HCT116 (cell line): ENCODE measurements at regions not wholly inside any gene's neighbourhood (a gene's known extent, or its start where the extent isn't known, plus 50 kb on each side); places are given as distances from the start of the nearest gene placed in this dataset.

Source experiments
- CEBPB ChIP-seq: IDR thresholded peaks from 2 replicates; pipeline ENCODE4 v1.6.1; 2012; ENCODE audit warnings: low read depth
- CTCF ChIP-seq, 3 experiments: fragments of 200-600 bp in 1 of 3; sonication (generic) in 1 of 3; IDR thresholded peaks in 2 of 3; conservative IDR thresholded peaks in 1 of 3; 2 replicates each; pipeline ENCODE4 v1.5.1; 2012 to 2017; ENCODE audit warnings: low read depth in 2 of 3, low read length in 2 of 3, antibody characterized with exemption in 1 of 3, borderline replicate concordance in 1 of 3, control low read depth in 1 of 3, mild to moderate bottlenecking in 1 of 3, mixed read lengths in 1 of 3, mixed run types in 1 of 3, moderate library complexity in 1 of 3; ENCODE audit not compliant: insufficient read depth in 1 of 3
- EZH2 ChIP-seq: fragments of 200-600 bp; sonication (generic); IDR thresholded peaks from 2 replicates; pipeline ENCODE4 v1.6.1; 2017; ENCODE audit warnings: antibody characterized with exemption, mixed run types
- EZH2phosphoT487 ChIP-seq: fragments of 200-600 bp; IDR thresholded peaks from 2 replicates; pipeline ENCODE4 v1.6.1; 2018; ENCODE audit warnings: antibody characterized with exemption, borderline replicate concordance
- JUND ChIP-seq: IDR thresholded peaks from 2 replicates; pipeline ENCODE4 v1.6.1; 2012
- MAX ChIP-seq: IDR thresholded peaks from 2 replicates; pipeline ENCODE4 v1.6.1; 2012
- POLR2A ChIP-seq: IDR thresholded peaks from 2 replicates; pipeline ENCODE4 v1.7.0; 2011; ENCODE audit warnings: borderline replicate concordance; ENCODE audit not compliant: insufficient read depth, insufficient read length; ENCODE audit errors: extremely low read depth
- POLR2AphosphoS5 ChIP-seq: IDR thresholded peaks from 2 replicates; pipeline ENCODE4 v1.6.1; 2011; ENCODE audit warnings: mild to moderate bottlenecking, low read depth, low read length, moderate library complexity
- SIN3A ChIP-seq: IDR thresholded peaks from 2 replicates; pipeline ENCODE4 v1.6.1; 2012; ENCODE audit warnings: low read depth
- TCF7L2 ChIP-seq: IDR thresholded peaks from 2 replicates; pipeline ENCODE4 v1.7.0; 2011; ENCODE audit warnings: borderline replicate concordance, inconsistent platforms; ENCODE audit not compliant: insufficient read depth, insufficient read length; ENCODE audit errors: extremely low read depth
- YY1 ChIP-seq: IDR thresholded peaks from 2 replicates; pipeline ENCODE4 v1.6.1; 2011; ENCODE audit warnings: low read length, low read depth, moderate library complexity, mild to moderate bottlenecking; ENCODE audit not compliant: insufficient replicate concordance; ENCODE audit errors: extremely low read depth
- ZNF274 ChIP-seq: fragments of 200-500 bp; sonication (Bioruptor generic); IDR thresholded peaks from 2 replicates; pipeline ENCODE4 v1.6.1; 2014; ENCODE audit warnings: mild to moderate bottlenecking, low read depth, low read length, inconsistent platforms

- TF ChIP-seq EZH2 (no peak), POLR2A (no peak), CEBPB (no peak), POLR2AphosphoS5 (no peak), MAX (no peak), YY1 (no peak), ZNF274 (no peak), CTCF (IDR thresholded peaks at IDR 0.05 in 2 of 3, conservative IDR thresholded peaks at IDR 0.05 in 1 of 3; ENCODE audit: borderline replicate concordance in 1 of 3, insufficient read depth in 1 of 3, low read depth in 2 of 3, low read length in 2 of 3) (no peak), JUND (no peak), TCF7L2 (no peak), EZH2phosphoT487 (no peak), SIN3A (no peak)
These were observed 141.9 kb downstream of the ANKRD7 start for GRCh38 chr7:118366363-118366762.
